ES-I3 (cell line): ENCODE measurements at regions not wholly inside any gene's neighbourhood (a gene's known extent, or its start where the extent isn't known, plus 50 kb on each side); places are given as distances from the start of the nearest gene placed in this dataset.

Source experiments
- H3K36me3 ChIP-seq: 2 replicates; pipeline ENCODE4 v1.6.1; 2013; ENCODE audit warnings: mild to moderate bottlenecking, low read length, control low read depth, moderate library complexity; ENCODE audit not compliant: insufficient read depth
- H3K4me1 ChIP-seq: 2 replicates; pipeline ENCODE4 v1.6.1; 2013; ENCODE audit warnings: mild to moderate bottlenecking, control low read depth, low read length; ENCODE audit not compliant: insufficient read depth
- H3K9ac ChIP-seq: 2 replicates; pipeline ENCODE4 v1.6.1; 2013; ENCODE audit warnings: low read depth, mild to moderate bottlenecking, low read length, moderate library complexity
- H3K9me3 ChIP-seq: 2 replicates; pipeline ENCODE4 v1.6.1; 2013; ENCODE audit warnings: mild to moderate bottlenecking, low read length, moderate library complexity; ENCODE audit not compliant: control insufficient read depth, insufficient read depth

GRCh38 chr6:40340957-40341356 lies 246.2 kb downstream of the LRFN2 start:
- Histone ChIP-seq H3K36me3 (no peaks in the 10 kb centered on the region), H3K9ac (no peak overlapping the region), H3K9me3 (no peaks in the 10 kb centered on the region), H3K4me1 (peaks cover 21% of the 10 kb centered on the region)

GRCh38 chr6:40340196-40340595 lies 247.0 kb downstream of the LRFN2 start:
- H3K4me1 ChIP-seq = peaks cover 18% of the 10 kb centered on the region
- H3K9me3 ChIP-seq = no peaks in the 10 kb centered on the region
- no peak overlapping the region for H3K9ac ChIP-seq
- H3K36me3 ChIP-seq = no peaks in the 10 kb centered on the region

- H3K9ac ChIP-seq = no peak overlapping the region
- no peaks in the 10 kb centered on the region for H3K9me3 ChIP-seq
- peaks cover 19% of the 10 kb centered on the region for H3K4me1 ChIP-seq
- no peaks in the 10 kb centered on the region for H3K36me3 ChIP-seq
Observed at GRCh38 chr6:40338306-40338705, 248.9 kb downstream of the LRFN2 start.

GRCh38 chr6:40336940-40337760 lies 250.0 kb downstream of the LRFN2 start:
- no peaks in the 10 kb centered on the region for H3K9me3 ChIP-seq
- H3K9ac ChIP-seq = no peak overlapping the region
- no peaks in the 10 kb centered on the region for H3K36me3 ChIP-seq
- H3K4me1 ChIP-seq = peaks cover 11% of the 10 kb centered on the region

- Histone ChIP-seq H3K9me3 (no peaks in the 10 kb centered on the region), H3K9ac (no peak overlapping the region), H3K4me1 (peaks cover 9% of the 10 kb centered on the region), H3K36me3 (no peaks in the 10 kb centered on the region)
Observed at GRCh38 chr6:40336296-40336695, 250.9 kb downstream of the LRFN2 start.

- H3K9me3 ChIP-seq = no peaks in the 10 kb centered on the region
Observed at GRCh38 chr6:40334496-40335270, 252.5 kb downstream of the LRFN2 start.

GRCh38 chr6:40331545-40331944 lies 255.6 kb downstream of the LRFN2 start:
- Histone ChIP-seq H3K36me3 (no peaks in the 10 kb centered on the region), H3K9ac (no peak overlapping the region), H3K9me3 (no peaks in the 10 kb centered on the region), H3K4me1 (peaks cover 26% of the 10 kb centered on the region)

More at GRCh38 chr6:40334496-40335270, 252.5 kb downstream of the LRFN2 start:
- H3K9ac ChIP-seq = no peak overlapping the region
- peaks cover 25% of the 10 kb centered on the region for H3K4me1 ChIP-seq
- H3K36me3 ChIP-seq = no peaks in the 10 kb centered on the region

- H3K4me1 ChIP-seq = peaks cover 26% of the 10 kb centered on the region
- H3K9ac ChIP-seq = no peak overlapping the region
- no peaks in the 10 kb centered on the region for H3K36me3 ChIP-seq
Observed at GRCh38 chr6:40330301-40330721, 256.9 kb downstream of the LRFN2 start.

GRCh38 chr6:40328986-40329545 lies 258.1 kb downstream of the LRFN2 start:
- H3K9me3 ChIP-seq = no peaks in the 10 kb centered on the region
- H3K9ac ChIP-seq = peak overlapping the region; percentile 13; the same call in 1 of the 2 replicates
- H3K4me1 ChIP-seq = peaks cover 18% of the 10 kb centered on the region
- H3K36me3 ChIP-seq = no peaks in the 10 kb centered on the region

More at GRCh38 chr6:40330301-40330721, 256.9 kb downstream of the LRFN2 start:
- H3K9me3 ChIP-seq = no peaks in the 10 kb centered on the region

- Histone ChIP-seq H3K9me3 (no peaks in the 10 kb centered on the region), H3K4me1 (peaks cover 18% of the 10 kb centered on the region), H3K9ac (peak overlapping the region; percentile 13; the same call in 1 of the 2 replicates), H3K36me3 (no peaks in the 10 kb centered on the region)
Observed at GRCh38 chr6:40328386-40328985, 258.7 kb downstream of the LRFN2 start.

GRCh38 chr6:40326714-40327421 lies 260.3 kb downstream of the LRFN2 start:
- H3K4me1 ChIP-seq = peaks cover 18% of the 10 kb centered on the region
- no peaks in the 10 kb centered on the region for H3K36me3 ChIP-seq
- H3K9ac ChIP-seq = no peak overlapping the region
- no peaks in the 10 kb centered on the region for H3K9me3 ChIP-seq

- Histone ChIP-seq H3K9me3 (no peaks in the 10 kb centered on the region), H3K36me3 (no peaks in the 10 kb centered on the region), H3K4me1 (peaks cover 11% of the 10 kb centered on the region), H3K9ac (no peak overlapping the region)
Observed at GRCh38 chr6:40325791-40326190, 261.4 kb downstream of the LRFN2 start.

GRCh38 chr6:40325041-40325440 lies 262.1 kb downstream of the LRFN2 start:
- Histone ChIP-seq H3K9me3 (no peaks in the 10 kb centered on the region), H3K4me1 (peaks cover 4% of the 10 kb centered on the region), H3K36me3 (no peaks in the 10 kb centered on the region), H3K9ac (no peak overlapping the region)
